ENCODE measurements at regions not wholly inside any gene's neighbourhood (a gene's known extent, or its start where the extent isn't known, plus 50 kb on each side); places are given as distances from the start of the nearest gene placed in this dataset.

DNA sequence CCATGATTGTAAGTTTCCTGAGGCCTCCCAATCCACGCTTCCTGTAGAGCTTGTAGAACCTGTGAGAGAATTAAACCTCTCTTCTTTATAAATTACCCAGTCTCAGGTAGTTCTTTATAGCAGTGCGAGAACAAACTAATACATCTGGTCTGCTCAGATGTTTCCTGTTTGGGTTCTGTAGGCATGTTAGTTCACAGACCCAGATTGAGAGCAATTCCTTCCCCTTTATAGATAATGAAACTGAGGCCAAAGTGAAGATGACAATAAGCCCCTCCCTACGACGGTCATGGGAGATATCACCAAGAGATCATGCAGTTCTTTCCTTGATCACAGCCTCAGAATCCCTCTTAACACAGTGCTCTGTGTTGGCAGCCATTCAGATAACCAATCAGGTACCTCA is 76.5 kb upstream of the CLMN start:
- RAD21 ChIA-PET (ENCODE audit: unreplicated experiment) = no interaction called here
- FAIRE-seq (no peak), ATAC-seq (peak; percentile 34; the same call in 2 of the 3 replicates), DNase-seq (ENCODE audit: low read depth, low spot score) (no peak)
- no TSS peak for BruUV-seq (replicated peaks)
- Histone ChIP-seq H3K9ac (ENCODE audit: control insufficient read depth, insufficient read depth, low read length) (no peak overlapping the region), H3K27ac (ENCODE audit: control insufficient read depth, insufficient read depth) (no peak overlapping the region), H3K9me3 (replicated peaks; ENCODE audit: control insufficient read depth, insufficient read depth, low read length) (no peaks in the 10 kb centered on the region), H3K36me3 (ENCODE audit: control insufficient read depth in 2 of 2, insufficient read depth in 2 of 2, low read length in 1 of 2) (no peaks in the 10 kb centered on the region), H3K4me1 (ENCODE audit: control insufficient read depth, insufficient read depth, low read length) (peaks cover 8% of the 10 kb centered on the region), H3K79me2 (ENCODE audit: control insufficient read depth, insufficient read depth, low read length) (no peaks in the 10 kb centered on the region), H3K27me3 (replicated peaks in 1 of 2; ENCODE audit: control insufficient read depth in 2 of 2, insufficient read depth in 2 of 2, low read length in 1 of 2) (no peaks in the 10 kb centered on the region), H3K4me2 (ENCODE audit: control insufficient read depth, insufficient read depth) (peak overlapping the region; percentile 34), H3K4me3 (no peak overlapping the region), H2AFZ (ENCODE audit: control insufficient read depth, low read depth, low read length) (peak overlapping the region; percentile 50), H4K20me1 (ENCODE audit: control insufficient read depth, insufficient read depth) (no peaks in the 10 kb centered on the region)
- in situ Hi-C loops (cut with MboI) = loop anchor here (25.0 kb wide), 1 partner anchor 709 kb away; no protein-coding TSS in a partner anchor
- SMC1A ChIA-PET (ENCODE audit: uncharacterized antibody, unreplicated experiment) = no interaction called here
- CTCF ChIA-PET = no interaction called here
- WGBS (ENCODE audit: insufficient coverage, insufficient replicate concordance, low lambda C conversion rate, missing lambda C conversion rate) = 39% methylated on average over 4 of the region's 4 CpGs
- intact Hi-C loops (cut with micrococcal nuclease; ENCODE audit: unreplicated experiment) = no loop called here
- TF ChIP-seq ZNF384 (IDR thresholded peaks at IDR 0.05; ENCODE audit: borderline replicate concordance, low read depth, low read length) (no peak), SMC3 (IDR thresholded peaks at IDR 0.05; ENCODE audit: borderline replicate concordance, low read length) (no peak), CBFB (IDR thresholded peaks at IDR 0.05; ENCODE audit: low read depth) (no peak), IKZF1 (conservative IDR thresholded peaks at IDR 0.05) (no peak), PAX8 (IDR thresholded peaks at IDR 0.05) (no peak), CREM (IDR thresholded peaks at IDR 0.05; ENCODE audit: low read depth) (no peak), KDM1A (IDR thresholded peaks at IDR 0.05; ENCODE audit: borderline replicate concordance) (no peak), BACH1 (IDR thresholded peaks at IDR 0.05; ENCODE audit: borderline replicate concordance) (no peak), NR2F1 (conservative IDR thresholded peaks at IDR 0.05) (no peak), JUNB (IDR thresholded peaks at IDR 0.05) (no peak), PAX5 (IDR thresholded peaks at IDR 0.05; ENCODE audit: borderline replicate concordance, low read depth, low read length) (no peak), PML (IDR thresholded peaks at IDR 0.05; ENCODE audit: low read length) (no peak)
- TF ChIP-seq, protein P1, sequence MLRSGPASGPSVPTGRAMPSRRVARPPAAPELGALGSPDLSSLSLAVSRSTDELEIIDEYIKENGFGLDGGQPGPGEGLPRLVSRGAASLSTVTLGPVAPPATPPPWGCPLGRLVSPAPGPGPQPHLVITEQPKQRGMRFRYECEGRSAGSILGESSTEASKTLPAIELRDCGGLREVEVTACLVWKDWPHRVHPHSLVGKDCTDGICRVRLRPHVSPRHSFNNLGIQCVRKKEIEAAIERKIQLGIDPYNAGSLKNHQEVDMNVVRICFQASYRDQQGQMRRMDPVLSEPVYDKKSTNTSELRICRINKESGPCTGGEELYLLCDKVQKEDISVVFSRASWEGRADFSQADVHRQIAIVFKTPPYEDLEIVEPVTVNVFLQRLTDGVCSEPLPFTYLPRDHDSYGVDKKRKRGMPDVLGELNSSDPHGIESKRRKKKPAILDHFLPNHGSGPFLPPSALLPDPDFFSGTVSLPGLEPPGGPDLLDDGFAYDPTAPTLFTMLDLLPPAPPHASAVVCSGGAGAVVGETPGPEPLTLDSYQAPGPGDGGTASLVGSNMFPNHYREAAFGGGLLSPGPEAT (IDR thresholded peaks at IDR 0.05; ENCODE audit: low read depth) = no peak
- TF ChIP-seq, protein P2, sequence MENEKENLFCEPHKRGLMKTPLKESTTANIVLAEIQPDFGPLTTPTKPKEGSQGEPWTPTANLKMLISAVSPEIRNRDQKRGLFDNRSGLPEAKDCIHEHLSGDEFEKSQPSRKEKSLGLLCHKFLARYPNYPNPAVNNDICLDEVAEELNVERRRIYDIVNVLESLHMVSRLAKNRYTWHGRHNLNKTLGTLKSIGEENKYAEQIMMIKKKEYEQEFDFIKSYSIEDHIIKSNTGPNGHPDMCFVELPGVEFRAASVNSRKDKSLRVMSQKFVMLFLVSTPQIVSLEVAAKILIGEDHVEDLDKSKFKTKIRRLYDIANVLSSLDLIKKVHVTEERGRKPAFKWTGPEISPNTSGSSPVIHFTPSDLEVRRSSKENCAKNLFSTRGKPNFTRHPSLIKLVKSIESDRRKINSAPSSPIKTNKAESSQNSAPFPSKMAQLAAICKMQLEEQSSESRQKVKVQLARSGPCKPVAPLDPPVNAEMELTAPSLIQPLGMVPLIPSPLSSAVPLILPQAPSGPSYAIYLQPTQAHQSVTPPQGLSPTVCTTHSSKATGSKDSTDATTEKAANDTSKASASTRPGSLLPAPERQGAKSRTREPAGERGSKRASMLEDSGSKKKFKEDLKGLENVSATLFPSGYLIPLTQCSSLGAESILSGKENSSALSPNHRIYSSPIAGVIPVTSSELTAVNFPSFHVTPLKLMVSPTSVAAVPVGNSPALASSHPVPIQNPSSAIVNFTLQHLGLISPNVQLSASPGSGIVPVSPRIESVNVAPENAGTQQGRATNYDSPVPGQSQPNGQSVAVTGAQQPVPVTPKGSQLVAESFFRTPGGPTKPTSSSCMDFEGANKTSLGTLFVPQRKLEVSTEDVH (IDR thresholded peaks at IDR 0.05; ENCODE audit: low read depth, partially characterized antibody) = no peak
- TF ChIP-seq, protein P3, sequence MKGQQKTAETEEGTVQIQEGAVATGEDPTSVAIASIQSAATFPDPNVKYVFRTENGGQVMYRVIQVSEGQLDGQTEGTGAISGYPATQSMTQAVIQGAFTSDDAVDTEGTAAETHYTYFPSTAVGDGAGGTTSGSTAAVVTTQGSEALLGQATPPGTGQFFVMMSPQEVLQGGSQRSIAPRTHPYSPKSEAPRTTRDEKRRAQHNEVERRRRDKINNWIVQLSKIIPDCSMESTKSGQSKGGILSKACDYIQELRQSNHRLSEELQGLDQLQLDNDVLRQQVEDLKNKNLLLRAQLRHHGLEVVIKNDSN (IDR thresholded peaks at IDR 0.05; ENCODE audit: borderline replicate concordance, extremely low read length, insufficient read depth, low read depth, low read length) = no peak
- TF ChIP-seq, protein P4, sequence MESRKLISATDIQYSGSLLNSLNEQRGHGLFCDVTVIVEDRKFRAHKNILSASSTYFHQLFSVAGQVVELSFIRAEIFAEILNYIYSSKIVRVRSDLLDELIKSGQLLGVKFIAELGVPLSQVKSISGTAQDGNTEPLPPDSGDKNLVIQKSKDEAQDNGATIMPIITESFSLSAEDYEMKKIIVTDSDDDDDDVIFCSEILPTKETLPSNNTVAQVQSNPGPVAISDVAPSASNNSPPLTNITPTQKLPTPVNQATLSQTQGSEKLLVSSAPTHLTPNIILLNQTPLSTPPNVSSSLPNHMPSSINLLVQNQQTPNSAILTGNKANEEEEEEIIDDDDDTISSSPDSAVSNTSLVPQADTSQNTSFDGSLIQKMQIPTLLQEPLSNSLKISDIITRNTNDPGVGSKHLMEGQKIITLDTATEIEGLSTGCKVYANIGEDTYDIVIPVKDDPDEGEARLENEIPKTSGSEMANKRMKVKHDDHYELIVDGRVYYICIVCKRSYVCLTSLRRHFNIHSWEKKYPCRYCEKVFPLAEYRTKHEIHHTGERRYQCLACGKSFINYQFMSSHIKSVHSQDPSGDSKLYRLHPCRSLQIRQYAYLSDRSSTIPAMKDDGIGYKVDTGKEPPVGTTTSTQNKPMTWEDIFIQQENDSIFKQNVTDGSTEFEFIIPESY (IDR thresholded peaks at IDR 0.05) = no peak
- POLR2A ChIA-PET = no interaction called here

Measured in GM12878 (cell line).